B cell (primary cell): ENCODE measurements at regions not wholly inside any gene's neighbourhood (a gene's known extent, or its start where the extent isn't known, plus 50 kb on each side); places are given as distances from the start of the nearest gene placed in this dataset.
"Not testable (repeated sequence)": the region's sequence is repeated elsewhere in the genome, so short reads cannot be mapped to it uniquely, and the experiment has no call there.

Experiments
- ATAC-seq: fragments of 200-7000 bp; cut with Tn5 transposase; one replicate; pipeline ENCODE4 v1.10.0; 2021; ENCODE audit warnings: low read depth, mild to moderate bottlenecking, moderate number of reproducible peaks, moderate library complexity
- CTCF ChIA-PET: fragments of 350-600 bp; sonication (Branson Sonifier 250); formaldehyde crosslinking; loops from one replicate; lab custom pipeline; 2021; ENCODE audit warnings: antibody characterized with exemption, inconsistent platforms; lab: Charles Lee
- POLR2A ChIA-PET: fragments of 350-600 bp; sonication (Branson Sonifier 250); formaldehyde crosslinking; loops from one replicate; lab custom pipeline; 2021; ENCODE audit warnings: antibody characterized with exemption; lab: Charles Lee
- DNase-seq: peaks from one replicate; pipeline ENCODE4 v3.0.0; 2013
- H2AFZ ChIP-seq: 2 replicates; pipeline ENCODE4 v1.6.1; 2012; ENCODE audit warnings: mild to moderate bottlenecking, low read depth, low read length; ENCODE audit not compliant: insufficient read depth, poor library complexity, severe bottlenecking
- H3K27ac ChIP-seq, 2 donors: 1 replicate in 1 of 2; 2 replicates in 1 of 2; pipeline ENCODE4 v1.5.1; 2012 to 2013; ENCODE audit warnings: low read length in 2 of 2, mild to moderate bottlenecking in 2 of 2, moderate library complexity in 1 of 2
- H3K27me3 ChIP-seq, 4 experiments: fragments of 200-600 bp in 1 of 4; sonication (generic) in 1 of 4; replicated peaks in 1 of 4; 1 replicate in 2 of 4; 2 replicates in 2 of 4; pipeline versions ENCODE4 v1.6.1 to v1.7.0; 2013 to 2016; ENCODE audit warnings: low read length in 3 of 4, mild to moderate bottlenecking in 2 of 4, mixed read lengths in 1 of 4, moderate library complexity in 1 of 4; ENCODE audit not compliant: insufficient read depth in 4 of 4, control insufficient read depth in 3 of 4; ENCODE audit errors: control extremely low read depth in 1 of 4
- H3K36me3 ChIP-seq, 2 experiments: replicated peaks in 1 of 2; 1 replicate in 1 of 2; 2 replicates in 1 of 2; pipeline versions ENCODE4 v1.6.1 to v1.7.1; 2013; ENCODE audit warnings: low read length in 1 of 2; ENCODE audit not compliant: insufficient read depth in 2 of 2, control insufficient read depth in 1 of 2; ENCODE audit errors: control extremely low read depth in 1 of 2, extremely low read depth in 1 of 2
- H3K4me1 ChIP-seq, 2 donors: fragments of 200-600 bp in 1 of 2; sonication (generic) in 1 of 2; 1 replicate in 1 of 2; 2 replicates in 1 of 2; pipeline versions ENCODE4 v1.5.1 to v1.6.1; 2013 to 2017; ENCODE audit warnings: low read length in 2 of 2; ENCODE audit not compliant: control insufficient read depth in 2 of 2, insufficient read depth in 2 of 2
- H3K4me2 ChIP-seq: replicated peaks from 2 replicates; pipeline ENCODE3; 2012; ENCODE audit warnings: mild to moderate bottlenecking, low read depth, low read length; ENCODE audit not compliant: poor library complexity, severe bottlenecking
- H3K4me3 ChIP-seq, 5 experiments: fragments of 200-600 bp in 1 of 5; sonication (generic) in 1 of 5; 1 replicate in 3 of 5; 2 replicates in 2 of 5; pipeline versions ENCODE4 v1.5.1 to v1.7.0; 2011 to 2016; ENCODE audit warnings: low read length in 4 of 5, mild to moderate bottlenecking in 4 of 5, low read depth in 2 of 5, control low read depth in 1 of 5, moderate library complexity in 1 of 5; ENCODE audit not compliant: insufficient read depth in 1 of 5; ENCODE audit errors: control extremely low read depth in 1 of 5, extremely low read depth in 1 of 5
- H3K79me2 ChIP-seq: fragments of 200-600 bp; sonication (generic); one replicate; pipeline ENCODE4 v1.6.0; 2016; ENCODE audit warnings: low read length; ENCODE audit not compliant: control insufficient read depth, insufficient read depth
- H3K9ac ChIP-seq: fragments of 200-600 bp; sonication (generic); 2 replicates; pipeline ENCODE4 v1.6.1; 2017; ENCODE audit warnings: mild to moderate bottlenecking, low read length, moderate library complexity
- H3K9me3 ChIP-seq, 3 donors: one replicate each; pipeline versions ENCODE4 v1.6.1 to v1.7.1; 2013; ENCODE audit warnings: low read length in 2 of 3; ENCODE audit not compliant: control insufficient read depth in 2 of 3, insufficient read depth in 1 of 3; ENCODE audit errors: control extremely low read depth in 1 of 3
- H4K20me1 ChIP-seq: 2 replicates; pipeline ENCODE4 v1.6.0; 2012; ENCODE audit warnings: mild to moderate bottlenecking, low read length; ENCODE audit not compliant: insufficient read depth, control insufficient read depth, poor library complexity, severe bottlenecking
- H3K27ac Mint-ChIP-seq: one replicate; pipeline ENCODE4 v1.8.0; 2021; ENCODE audit warnings: mixed read lengths
- H3K27me3 Mint-ChIP-seq: one replicate; pipeline ENCODE4 v1.8.0; 2021; ENCODE audit warnings: mixed read lengths
- H3K4me1 Mint-ChIP-seq: one replicate; pipeline ENCODE4 v1.8.0; 2021; ENCODE audit warnings: mixed read lengths
- H3K4me3 Mint-ChIP-seq: one replicate; pipeline ENCODE4 v1.8.0; 2021; ENCODE audit warnings: mixed read lengths
- H3K9me3 Mint-ChIP-seq: one replicate; pipeline ENCODE4 v1.8.0; 2022; ENCODE audit warnings: mixed read lengths; ENCODE audit not compliant: insufficient read depth
- EZH2 ChIP-seq: IDR thresholded peaks from 2 replicates; pipeline ENCODE4 v1.6.1; 2012; ENCODE audit warnings: borderline replicate concordance, low read depth, mild to moderate bottlenecking, moderate library complexity, low read length; ENCODE audit not compliant: insufficient read depth, poor library complexity, severe bottlenecking
- WGBS: methylation state at CpG from one replicate; pipeline ENCODE4 v1.1.5; 2013; ENCODE audit warnings: missing lambda C conversion rate; ENCODE audit not compliant: insufficient coverage; 5-methylcytosine and 5-hydroxymethylcytosine counted together
- intact Hi-C: fragments of 100-400 bp; cut with micrococcal nuclease; formaldehyde crosslinking; loops from one replicate; pipeline ENCODE4 v1.10.0; 2022
- TF ChIP-seq, protein P1 (sequence below): fragments of 200-600 bp; IDR thresholded peaks from one replicate; pipeline ENCODE4 v1.8.0; 2022; ENCODE audit warnings: antibody characterized with exemption, mild to moderate bottlenecking

DNA sequence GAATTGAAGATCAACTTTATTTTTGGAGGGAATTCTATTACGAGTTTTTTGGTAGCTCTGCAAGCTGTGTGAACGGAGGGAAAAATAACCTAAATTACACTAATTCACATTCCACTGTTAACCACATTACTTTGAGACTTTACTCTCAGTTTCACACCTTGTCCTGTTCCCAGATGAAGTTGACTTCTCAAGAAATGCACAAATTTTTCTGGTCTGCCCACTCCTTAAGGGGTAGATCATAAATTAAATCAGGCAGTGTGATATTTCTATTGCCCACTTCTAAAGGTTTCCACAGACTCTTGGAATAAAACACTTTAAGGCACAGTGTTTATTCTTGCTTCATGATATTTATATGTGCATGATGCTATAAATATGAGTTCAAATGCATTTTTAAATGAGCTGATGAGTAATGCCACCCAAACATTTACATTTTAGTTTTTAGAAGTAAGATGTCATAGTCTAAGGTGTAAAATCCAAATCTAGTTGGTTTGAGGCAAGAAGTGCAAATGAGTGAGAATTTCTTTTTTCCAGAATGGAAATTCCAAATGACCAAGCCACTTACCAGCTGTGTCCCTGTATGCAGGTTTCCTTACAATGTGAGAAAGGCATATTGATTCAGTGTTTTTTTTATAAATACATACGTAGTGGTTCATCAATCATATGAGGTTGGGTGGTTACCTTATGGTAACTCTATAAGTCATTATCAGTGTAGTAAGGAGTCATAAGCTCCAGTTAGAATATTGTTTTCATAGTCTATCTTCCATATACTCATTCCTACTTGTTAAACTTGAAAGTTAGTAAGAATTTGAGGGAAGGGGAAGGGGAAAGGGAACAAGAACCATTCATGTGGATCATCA is 437.7 kb upstream of the MEF2C start:
- H3K9me3 Mint-ChIP-seq = no peaks in the 10 kb centered on the region

GRCh38 chr5:89317838-89318237 is 434.9 kb upstream of the MEF2C start:
- H3K4me3 Mint-ChIP-seq, H4K20me1 ChIP-seq, H3K9me3 ChIP-seq, ATAC-seq, H3K27ac ChIP-seq, POLR2A ChIA-PET, H2AFZ ChIP-seq, H3K27me3 ChIP-seq, H3K79me2 ChIP-seq, H3K36me3 ChIP-seq, H3K4me3 ChIP-seq, CTCF ChIA-PET, H3K9ac ChIP-seq, intact Hi-C loops, H3K27me3 Mint-ChIP-seq, H3K9me3 Mint-ChIP-seq, DNase-seq, H3K27ac Mint-ChIP-seq, H3K4me2 ChIP-seq: not testable (repeated sequence)
- 98% methylated on average over 20 of the region's 20 CpGs for WGBS
- H3K4me1 Mint-ChIP-seq = peaks cover 38% of the 10 kb centered on the region
- peaks cover 32 to 34% of the 10 kb centered on the region in 2 donors for H3K4me1 ChIP-seq

More for the DNA sequence above, 437.7 kb upstream of the MEF2C start:
- intact Hi-C loops = no loop called here
- no peak overlapping the region for H3K4me2 ChIP-seq
- Mint-ChIP-seq H3K27me3 (no peaks in the 10 kb centered on the region), H3K27ac (no peak overlapping the region), H3K4me3 (no peak overlapping the region), H3K4me1 (peaks cover 27% of the 10 kb centered on the region)
- no peak for ATAC-seq
- no peak for DNase-seq
- POLR2A ChIA-PET = no interaction called here
- no peak overlapping the region for H2AFZ ChIP-seq
- TF ChIP-seq, protein P1, sequence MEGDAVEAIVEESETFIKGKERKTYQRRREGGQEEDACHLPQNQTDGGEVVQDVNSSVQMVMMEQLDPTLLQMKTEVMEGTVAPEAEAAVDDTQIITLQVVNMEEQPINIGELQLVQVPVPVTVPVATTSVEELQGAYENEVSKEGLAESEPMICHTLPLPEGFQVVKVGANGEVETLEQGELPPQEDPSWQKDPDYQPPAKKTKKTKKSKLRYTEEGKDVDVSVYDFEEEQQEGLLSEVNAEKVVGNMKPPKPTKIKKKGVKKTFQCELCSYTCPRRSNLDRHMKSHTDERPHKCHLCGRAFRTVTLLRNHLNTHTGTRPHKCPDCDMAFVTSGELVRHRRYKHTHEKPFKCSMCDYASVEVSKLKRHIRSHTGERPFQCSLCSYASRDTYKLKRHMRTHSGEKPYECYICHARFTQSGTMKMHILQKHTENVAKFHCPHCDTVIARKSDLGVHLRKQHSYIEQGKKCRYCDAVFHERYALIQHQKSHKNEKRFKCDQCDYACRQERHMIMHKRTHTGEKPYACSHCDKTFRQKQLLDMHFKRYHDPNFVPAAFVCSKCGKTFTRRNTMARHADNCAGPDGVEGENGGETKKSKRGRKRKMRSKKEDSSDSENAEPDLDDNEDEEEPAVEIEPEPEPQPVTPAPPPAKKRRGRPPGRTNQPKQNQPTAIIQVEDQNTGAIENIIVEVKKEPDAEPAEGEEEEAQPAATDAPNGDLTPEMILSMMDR = no peak
- no peak for TF ChIP-seq EZH2
- H3K36me3 ChIP-seq = no peaks in the 10 kb centered on the region
- H3K79me2 ChIP-seq = no peaks in the 10 kb centered on the region
- peaks cover 0 to 13% (median 0%) of the 10 kb centered on the region in 3 donors for H3K9me3 ChIP-seq
- H4K20me1 ChIP-seq = no peaks in the 10 kb centered on the region
- H3K27me3 ChIP-seq = no peaks in the 10 kb centered on the region
- H3K9ac ChIP-seq = no peak overlapping the region
- WGBS = no CpG with 5 or more reads among the region's 3 CpGs
- CTCF ChIA-PET = no interaction called here
- H3K4me1 ChIP-seq = peaks cover 17 to 25% of the 10 kb centered on the region in 2 donors
- H3K27ac ChIP-seq = no peak overlapping the region
- H3K4me3 ChIP-seq = no peak overlapping the region
